ENCODE measurements at regions not wholly inside any gene's neighbourhood (a gene's known extent, or its start where the extent isn't known, plus 50 kb on each side); places are given as distances from the start of the nearest gene placed in this dataset.

DNA sequence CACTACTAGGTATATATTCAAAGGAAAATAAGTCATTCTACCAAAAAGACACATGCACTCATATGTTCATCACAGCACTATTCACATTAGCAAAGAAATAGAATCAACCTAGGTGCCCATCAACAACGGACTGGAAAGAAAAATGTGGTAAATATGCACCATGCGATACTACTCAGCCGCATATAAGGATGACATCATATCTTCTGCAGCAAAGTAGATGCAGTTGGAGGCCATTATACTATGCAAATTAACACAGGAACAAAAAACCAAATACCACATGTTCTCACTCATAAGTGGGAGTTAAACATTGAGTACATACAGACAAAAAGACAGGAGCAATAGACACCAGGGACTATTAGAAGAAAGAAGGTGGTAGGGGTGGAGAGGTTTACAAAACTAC is 412.1 kb upstream of the CWC22 start:
- Mint-ChIP-seq H3K36me3 (ENCODE audit: insufficient read depth in 1 of 3, low read depth in 3 of 3) (peaks cover 0 to 3% (median 0%) of the 10 kb centered on the region in 3 experiments; a peak in 1 of 7 replicates), H3K9me3 (peaks cover 6 to 7% of the 10 kb centered on the region in 2 experiments)
- no peaks in the 10 kb centered on the region for H3K4me1 ChIP-seq (ENCODE audit: insufficient read depth, low read length)

More for the DNA sequence above, 412.1 kb upstream of the CWC22 start:
- H2AFZ ChIP-seq (ENCODE audit: low read length) = no peak overlapping the region
- no peak overlapping the region for H4K91ac ChIP-seq (ENCODE audit: insufficient read length, low read depth, low read length)
- no peaks in the 10 kb centered on the region for H3K79me1 ChIP-seq (ENCODE audit: insufficient read depth, low read depth, low read length, poor library complexity, severe bottlenecking)
- H4K8ac ChIP-seq (replicated peaks; ENCODE audit: insufficient read length, low read depth, low read length) = no peak overlapping the region
- no peak overlapping the region for H3K27ac ChIP-seq (ENCODE audit: insufficient read length, low read depth, low read length)
- no peak for TF ChIP-seq CTCF (conservative IDR thresholded peaks at IDR 0.05)
- no peak overlapping the region for H2BK120ac ChIP-seq (ENCODE audit: low read depth, low read length, poor library complexity, severe bottlenecking)
- H3K27me3 ChIP-seq (ENCODE audit: insufficient read depth, low read length) = no peaks in the 10 kb centered on the region
- H3K27ac Mint-ChIP-seq = no peak overlapping the region
- H3K23me2 ChIP-seq (ENCODE audit: insufficient read length, low read depth, low read length, poor library complexity, severe bottlenecking) = no peaks in the 10 kb centered on the region
- no peak overlapping the region for H2BK5ac ChIP-seq (ENCODE audit: insufficient read length, low read length)
- no peak overlapping the region for H3T11ph ChIP-seq (ENCODE audit: low read length)
- no peaks in the 10 kb centered on the region for H3K79me2 ChIP-seq (ENCODE audit: insufficient read depth, low read length)
- H2BK12ac ChIP-seq (ENCODE audit: insufficient read length, low read depth, low read length) = no peak overlapping the region
- no peak overlapping the region for H3K9ac ChIP-seq (ENCODE audit: extremely low read depth, insufficient read length, low read length)
- H3K23ac ChIP-seq (ENCODE audit: insufficient read length, low read depth, low read length) = no peak overlapping the region
- H3K4me2 ChIP-seq (ENCODE audit: insufficient read depth, insufficient read length, low read length) = no peak overlapping the region
- H3K18ac ChIP-seq (ENCODE audit: insufficient read length, low read depth, low read length) = no peak overlapping the region
- H3K4me3 Mint-ChIP-seq = no peak overlapping the region
- H4K20me1 ChIP-seq (ENCODE audit: control insufficient read depth, insufficient read depth, insufficient read length) = no peaks in the 10 kb centered on the region
- no peak overlapping the region for H3K14ac ChIP-seq (ENCODE audit: insufficient read depth, low read length)
- no peak overlapping the region for H2BK15ac ChIP-seq (ENCODE audit: low read depth, low read length)
- H2BK20ac ChIP-seq (ENCODE audit: low read depth, low read length, poor library complexity, severe bottlenecking) = no peak overlapping the region
- no CpG with 5 or more reads among the region's 3 CpGs for WGBS (ENCODE audit: extremely low coverage, insufficient read length, low lambda C conversion rate)
- H3K9me3 ChIP-seq (ENCODE audit: control insufficient read depth, low read depth, low read length) = no peaks in the 10 kb centered on the region
- no peaks in the 10 kb centered on the region for H3K27me3 Mint-ChIP-seq (ENCODE audit: low read depth)
- H3K56ac ChIP-seq (ENCODE audit: insufficient read length, low read depth, low read length) = no peak overlapping the region
- DNase-seq = no peak
- H3K4ac ChIP-seq (ENCODE audit: low read depth, low read length) = no peak overlapping the region
- H3K4me1 Mint-ChIP-seq = peaks cover 0 to 4% of the 10 kb centered on the region in 2 experiments; a peak in 1 of 4 replicates
- no peak overlapping the region for H2AK5ac ChIP-seq (ENCODE audit: insufficient read length, low read length)
- H4K5ac ChIP-seq (ENCODE audit: insufficient read length, low read depth, low read length) = no peak overlapping the region

Data from H9 (cell line).